Left forelimb (tissue), 1 donor: ENCODE measurements at regions not wholly inside any gene's neighbourhood (a gene's known extent, or its start where the extent isn't known, plus 50 kb on each side); places are given as distances from the start of the nearest gene placed in this dataset.

Experiments
- DNase-seq: peaks from one replicate; pipeline ENCODE4 v3.0.0-alpha.2; 2018; ENCODE audit warnings: low spot score

DNA sequence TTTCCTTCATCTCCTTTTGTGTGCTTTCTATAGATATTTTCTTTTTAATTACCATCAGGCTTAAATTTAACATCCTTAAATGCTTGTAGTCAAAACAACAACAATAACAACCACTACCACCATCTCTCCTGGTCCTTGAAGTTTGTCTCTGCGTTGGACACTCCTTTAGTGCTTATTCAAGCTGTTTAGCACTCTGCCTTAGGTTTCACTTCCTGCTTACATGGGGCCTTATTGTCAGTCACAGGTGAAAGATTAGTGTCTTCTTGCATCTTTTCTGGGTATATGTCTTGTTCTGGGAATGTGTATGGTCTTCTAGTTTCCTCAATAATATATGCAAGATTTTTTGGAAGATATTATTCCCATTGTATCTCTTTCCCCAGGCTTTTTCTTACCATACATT is 240.1 kb upstream of the NXPH2 start:
- DNase-seq: no peak

DNA sequence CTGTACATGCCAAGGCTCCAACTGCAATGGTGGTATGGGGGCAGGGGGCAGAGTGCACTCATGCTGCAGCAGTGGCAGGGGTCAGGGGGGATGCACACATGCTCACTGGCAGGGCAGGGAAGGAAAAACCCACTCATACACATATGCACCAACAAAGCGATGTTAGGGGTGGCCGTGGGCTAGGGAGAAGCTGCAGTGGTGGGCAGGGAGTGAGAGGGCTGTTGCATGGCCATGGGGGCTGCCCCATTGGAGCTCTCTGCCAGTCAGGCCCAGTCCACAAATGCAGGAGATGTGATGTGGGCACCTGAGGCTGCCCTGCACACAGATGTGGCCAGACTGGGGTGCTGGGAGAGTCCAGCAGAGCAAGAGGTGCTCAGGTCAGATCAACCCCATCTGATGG is 238.1 kb upstream of the NXPH2 start:
- DNase-seq: no peak

DNA sequence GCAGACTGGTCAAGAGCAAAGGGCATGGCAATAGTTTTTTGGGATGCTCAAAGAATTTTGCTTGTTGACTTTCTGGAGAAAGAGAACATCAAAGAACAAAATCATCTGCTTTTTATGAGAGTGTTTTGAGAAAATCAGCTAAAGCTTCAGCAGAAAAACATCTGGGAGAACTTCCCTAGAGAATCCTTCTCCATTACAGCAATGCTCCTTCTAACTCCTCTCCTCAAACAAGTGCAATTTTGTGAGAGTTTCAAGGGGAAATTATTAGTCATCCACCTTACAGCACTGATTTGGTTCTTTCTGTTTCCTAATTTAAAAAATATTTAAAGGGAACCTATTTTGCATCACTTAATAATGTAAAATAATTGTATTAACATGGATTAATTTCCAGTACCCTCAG is 226.9 kb upstream of the NXPH2 start:
- no peak for DNase-seq

DNA sequence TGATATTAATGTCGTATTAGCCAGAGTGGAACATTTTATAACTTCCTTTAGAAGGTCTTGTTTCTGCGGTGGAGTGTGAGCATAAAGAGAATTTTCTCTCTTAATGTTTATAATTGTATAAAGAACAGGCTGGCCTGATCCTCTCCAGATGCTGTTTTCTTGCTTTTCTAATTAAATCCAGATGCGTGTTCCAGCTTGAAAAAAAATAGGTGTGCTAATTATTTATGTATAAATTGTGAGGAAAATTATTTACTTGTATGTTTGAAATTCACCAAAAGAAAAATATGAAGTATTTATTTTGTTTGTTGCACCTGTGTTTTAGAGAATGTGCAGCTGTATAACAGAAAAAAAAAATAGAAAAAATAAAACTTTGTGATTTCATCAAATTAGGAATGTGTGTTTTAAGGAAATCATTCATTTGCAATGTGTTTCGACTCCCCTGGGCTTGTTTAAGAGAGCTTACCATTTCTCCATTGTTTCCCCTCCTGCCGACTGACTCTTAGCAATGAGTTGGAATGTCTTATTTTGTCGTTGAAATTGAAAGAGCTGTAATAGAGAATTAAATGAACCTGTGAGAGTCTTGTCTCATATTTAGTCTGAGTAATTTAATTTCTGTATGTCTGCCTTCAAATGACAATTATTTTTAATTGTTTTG is 220.1 kb upstream of the NXPH2 start:
- no peak for DNase-seq

DNA sequence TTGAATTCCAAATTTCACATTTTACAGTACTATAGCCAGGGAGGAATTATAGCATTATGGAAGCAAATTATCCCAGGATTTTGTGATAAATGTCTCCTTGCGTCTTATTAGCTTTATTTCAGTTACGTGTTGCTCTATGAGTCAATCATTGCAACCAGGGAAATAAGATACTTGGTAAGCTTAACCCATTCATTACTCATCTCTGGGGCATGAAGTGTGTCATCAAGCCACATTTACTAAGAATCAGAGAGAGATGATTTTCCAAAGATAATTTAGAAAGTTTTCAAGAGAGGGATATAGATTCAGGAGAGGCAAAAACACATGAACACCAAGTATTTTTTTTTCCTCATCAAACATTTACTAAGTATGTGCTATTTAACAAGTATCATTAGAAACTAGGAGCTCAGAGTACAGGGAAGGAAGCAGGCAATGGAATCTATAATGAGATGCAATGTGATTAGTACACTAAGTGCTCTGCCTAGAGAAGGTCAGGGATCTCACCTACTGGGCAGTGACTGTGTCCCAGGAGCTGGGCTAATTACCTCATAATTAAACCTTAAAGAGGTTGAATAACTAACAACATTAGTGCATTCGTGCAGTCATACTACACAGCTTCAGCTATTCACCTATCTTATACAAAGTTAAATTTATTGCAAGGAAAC is 217.8 kb upstream of the NXPH2 start:
- DNase-seq: no peak

DNA sequence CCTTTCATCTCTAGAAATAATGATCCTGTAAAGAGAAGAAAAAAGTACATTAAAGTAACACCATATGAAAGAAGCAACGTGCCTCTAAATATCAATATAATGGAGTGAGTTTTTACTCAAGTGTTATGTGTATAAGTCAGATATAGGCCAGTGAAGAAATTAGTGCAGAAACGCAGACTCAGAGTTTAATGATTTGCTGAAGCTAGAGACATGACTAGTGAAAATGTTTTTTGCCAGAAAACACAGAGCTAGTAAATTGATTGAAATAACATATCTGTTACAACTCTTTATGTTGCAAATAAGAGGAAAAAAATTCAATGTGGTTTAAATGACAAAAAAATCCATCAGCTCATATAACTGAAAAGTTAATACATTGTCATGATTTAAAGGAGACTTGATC is 217.2 kb upstream of the NXPH2 start:
- no peak for DNase-seq

DNA sequence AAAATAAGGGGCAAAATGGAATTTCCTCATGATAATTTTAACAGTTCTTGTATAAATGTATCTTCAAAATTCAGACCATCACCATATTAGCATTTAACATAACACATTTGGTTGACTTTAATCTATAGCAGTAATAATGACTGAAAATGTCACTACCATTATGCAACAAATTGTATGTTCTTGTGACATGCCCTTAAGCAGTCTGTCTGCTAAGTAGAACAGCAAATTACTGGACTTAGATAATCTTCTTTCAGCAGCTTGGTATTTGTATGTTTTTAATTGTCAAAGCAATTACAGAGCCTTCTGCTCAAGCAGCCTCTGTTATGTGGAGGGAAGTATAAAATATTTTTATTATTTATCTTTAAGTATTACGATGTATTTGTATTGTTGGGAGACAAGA is 214.3 kb upstream of the NXPH2 start:
- DNase-seq: no peak

DNA sequence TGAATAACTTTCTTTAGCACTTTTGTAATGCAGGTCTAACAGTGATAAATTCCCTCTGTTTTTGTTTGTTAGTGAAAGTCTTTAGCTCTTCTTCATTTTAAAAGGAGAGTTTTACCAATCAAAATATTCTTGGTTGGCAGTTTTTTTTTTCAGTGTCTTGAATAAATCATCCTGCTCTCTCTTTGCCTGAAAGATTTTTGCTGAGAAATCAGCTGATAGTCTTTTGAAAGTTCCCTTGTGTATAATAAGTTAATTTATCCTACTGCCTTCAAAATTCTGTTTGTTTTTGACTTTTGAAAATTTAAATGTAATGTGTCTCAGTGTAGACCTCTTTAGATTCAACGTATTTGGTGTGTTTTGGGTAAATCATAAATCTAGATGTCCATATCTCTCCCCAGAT is 205.7 kb upstream of the NXPH2 start:
- DNase-seq: no peak

DNA sequence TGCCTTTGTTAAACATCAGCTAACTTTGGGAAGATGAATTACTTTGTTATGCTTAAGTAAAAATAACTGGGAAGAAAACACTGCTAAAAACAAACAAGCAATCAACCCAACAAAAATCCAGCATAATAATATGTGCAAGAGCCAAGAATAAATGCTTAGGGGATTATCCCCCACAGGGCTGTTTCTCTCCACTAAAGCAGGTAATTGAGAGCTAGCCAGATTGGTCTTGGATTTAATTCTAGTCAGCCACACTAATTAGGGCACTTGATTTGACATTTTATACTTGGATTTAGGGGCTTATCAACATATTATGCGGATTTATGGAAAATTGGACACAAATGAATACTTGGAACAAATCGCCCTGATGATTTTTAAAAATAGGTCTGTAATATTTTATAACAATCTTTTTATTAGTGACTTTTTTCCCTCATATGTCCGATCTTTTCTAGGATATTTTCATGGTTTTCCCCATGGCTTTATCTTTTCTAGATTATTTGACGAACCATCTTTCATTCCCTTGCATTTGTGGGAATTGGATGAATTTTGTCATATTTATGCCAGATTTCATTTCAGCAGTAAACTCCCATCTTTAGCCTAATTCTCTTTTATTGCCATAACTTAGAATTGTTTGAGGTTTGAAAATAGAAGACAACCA is 199.1 kb upstream of the NXPH2 start:
- DNase-seq: no peak

DNA sequence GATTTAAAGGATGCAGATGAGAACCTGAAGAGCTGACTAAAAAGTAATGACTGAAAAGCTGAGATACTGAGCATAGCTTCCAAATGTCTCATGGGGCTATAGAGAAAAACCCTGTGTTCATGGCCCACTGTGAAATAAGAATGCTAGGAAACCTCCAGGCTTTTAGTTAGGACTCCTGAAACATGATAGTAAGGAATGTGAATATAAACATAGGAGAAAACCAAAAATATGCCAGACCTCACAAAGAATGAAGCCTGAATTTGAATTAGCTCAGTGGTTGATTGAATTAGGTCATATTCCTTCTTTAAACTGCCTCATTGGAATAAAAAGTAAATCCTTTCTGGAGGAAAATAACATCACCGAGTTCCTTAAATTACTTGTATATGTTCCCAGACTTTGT is 194.5 kb upstream of the NXPH2 start:
- DNase-seq: no peak

DNA sequence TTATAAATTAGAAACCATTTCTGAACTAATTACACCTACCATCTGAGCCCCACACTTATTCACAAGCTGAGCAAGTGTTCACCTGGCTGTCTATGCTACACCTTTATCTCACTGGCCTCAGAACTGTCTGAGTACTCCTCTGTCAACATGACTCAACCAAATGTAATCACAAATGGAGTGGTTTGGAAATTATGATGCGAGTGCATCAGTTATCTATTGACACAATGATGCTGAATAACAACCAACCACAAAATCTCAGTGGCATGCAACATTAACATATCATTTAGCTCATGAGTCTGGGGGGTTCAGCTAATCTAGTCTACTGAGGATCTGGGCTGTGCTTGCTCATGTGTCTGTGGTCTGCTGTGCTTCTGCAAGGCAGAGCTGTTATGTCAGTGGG is 184.2 kb upstream of the NXPH2 start:
- no peak for DNase-seq

DNA sequence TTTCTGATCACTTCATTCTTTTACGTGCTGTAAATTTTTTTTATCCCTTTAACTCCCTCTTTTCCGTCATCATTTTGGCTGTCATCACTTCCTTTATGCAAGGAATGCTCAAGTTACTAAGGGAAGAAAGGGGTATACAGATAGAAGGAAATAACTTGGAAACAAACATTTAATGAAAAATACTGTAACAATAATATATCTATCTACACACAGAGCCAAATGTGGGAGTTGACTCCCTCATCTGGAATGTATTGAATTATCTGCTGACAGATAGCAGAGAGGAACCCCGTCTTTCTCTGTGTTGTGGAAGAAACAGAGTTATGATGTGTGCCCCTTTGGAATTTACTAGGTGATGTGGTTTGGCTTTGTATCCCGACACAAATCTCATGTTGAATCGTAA is 182.5 kb upstream of the NXPH2 start:
- DNase-seq: no peak

DNA sequence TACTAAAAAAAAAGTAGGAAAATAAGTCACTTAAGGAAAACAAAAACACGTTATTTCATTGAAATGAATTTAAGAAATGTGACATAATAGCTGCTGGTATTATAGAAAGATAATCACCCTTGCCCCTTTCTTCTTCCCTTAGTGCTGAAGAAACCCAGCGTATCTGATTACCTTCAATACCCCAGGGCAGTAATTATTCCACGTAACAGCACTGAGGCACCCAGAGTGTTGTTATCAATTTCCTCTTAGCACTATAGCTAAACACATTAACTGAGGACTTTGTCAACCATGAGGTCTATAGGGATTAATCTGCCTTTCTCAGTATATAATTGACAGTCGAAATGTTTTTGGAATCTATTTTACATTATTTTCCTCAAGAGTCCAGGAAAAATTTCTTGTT is 180.0 kb upstream of the NXPH2 start:
- DNase-seq: no peak

DNA sequence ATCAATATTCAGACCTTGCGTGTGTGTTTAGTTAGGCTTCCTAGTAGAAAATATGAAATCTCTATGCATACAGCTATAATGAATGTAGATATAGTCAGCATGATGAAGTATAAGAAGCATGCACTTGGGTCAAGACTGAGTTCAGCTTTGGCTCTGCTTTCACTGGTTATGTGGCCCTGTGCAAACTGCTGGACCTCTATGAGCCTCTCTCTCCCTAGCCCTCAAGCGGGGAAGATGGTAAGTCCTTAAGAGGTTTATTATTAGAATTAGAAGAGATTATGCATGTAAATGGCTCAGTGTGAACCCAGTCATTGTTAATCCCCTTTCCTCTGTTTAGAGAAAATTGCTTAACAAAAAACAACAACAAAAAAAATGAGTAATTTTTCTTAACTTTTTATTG is 178.8 kb upstream of the NXPH2 start:
- no peak for DNase-seq

DNA sequence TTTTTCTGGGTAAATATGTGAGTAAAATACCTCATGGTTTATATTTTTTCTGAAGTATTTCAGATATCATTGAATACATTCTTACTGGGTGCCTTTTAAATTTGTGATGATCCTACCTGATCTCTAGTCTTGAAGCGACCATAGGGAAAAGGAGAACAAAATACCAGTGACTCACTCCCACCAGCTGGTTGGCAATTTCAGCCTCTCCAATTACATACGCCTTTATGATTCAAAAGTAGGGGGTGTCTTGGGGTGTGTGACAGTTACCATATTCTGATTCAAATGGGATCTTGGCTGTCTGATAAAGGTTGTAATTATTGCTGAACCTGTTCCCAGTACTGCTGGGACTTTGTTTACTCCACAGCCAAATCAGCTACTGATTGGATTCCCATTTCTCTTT is 175.9 kb upstream of the NXPH2 start:
- no peak for DNase-seq

DNA sequence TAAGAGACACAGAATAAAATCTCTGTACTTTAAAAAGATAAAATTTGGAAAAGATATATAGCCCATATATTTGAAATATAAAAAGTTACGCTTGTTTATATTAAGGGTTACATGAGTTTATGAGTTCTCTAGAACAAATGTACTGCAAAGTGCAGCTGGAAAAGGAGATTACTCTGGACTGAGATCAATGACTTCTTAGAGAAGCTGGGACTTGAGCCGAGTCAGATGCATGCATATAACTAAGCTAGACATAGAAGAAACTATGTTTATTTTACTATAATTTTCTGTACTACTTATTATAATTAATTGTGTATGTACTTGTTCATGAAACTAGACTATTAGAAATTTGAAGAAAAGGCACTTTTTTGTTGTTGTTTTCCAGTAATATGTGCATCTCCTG is 170.3 kb upstream of the NXPH2 start:
- no peak for DNase-seq

DNA sequence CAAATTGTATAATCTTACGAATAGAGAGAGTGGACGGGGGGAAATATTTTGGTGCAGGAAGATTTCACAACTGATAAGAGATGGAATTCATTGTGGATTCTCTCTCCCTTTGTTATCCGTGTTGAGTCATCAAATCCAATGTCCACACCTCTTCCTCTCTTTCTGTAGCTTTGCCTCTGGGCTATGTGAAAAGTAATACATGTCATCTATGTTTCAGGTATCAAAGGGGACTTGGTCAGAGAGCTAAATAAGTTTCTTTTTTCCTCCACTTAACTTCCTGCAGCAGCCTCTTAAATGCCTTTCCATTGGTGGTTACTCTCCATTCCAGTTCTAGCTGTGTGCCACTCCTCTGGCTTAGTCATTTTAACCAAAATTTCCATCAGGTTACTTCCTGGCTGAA is 169.3 kb upstream of the NXPH2 start:
- DNase-seq: no peak

DNA sequence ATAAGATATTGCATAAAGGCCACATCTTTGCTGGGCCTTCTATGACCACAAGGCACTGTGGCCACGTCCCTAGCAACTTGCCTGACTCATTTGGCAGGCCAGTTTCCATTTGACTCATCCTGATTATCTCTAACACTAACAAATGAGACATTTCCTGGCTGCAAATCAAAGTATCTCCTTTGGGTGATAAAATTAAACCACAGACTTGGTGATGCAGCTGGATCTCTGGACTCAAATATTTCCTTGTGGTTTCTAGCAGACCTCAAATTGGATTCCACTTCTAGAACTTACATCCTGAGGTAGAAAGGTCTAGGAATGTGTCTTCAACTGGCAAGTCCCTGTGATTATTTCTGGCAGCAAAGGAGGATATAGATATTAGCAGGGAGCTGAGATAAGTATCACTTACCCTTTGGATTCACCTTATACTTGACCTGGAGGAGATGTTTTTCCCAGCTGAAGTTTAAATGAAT is 167.9 kb upstream of the NXPH2 start:
- no peak for DNase-seq

DNA sequence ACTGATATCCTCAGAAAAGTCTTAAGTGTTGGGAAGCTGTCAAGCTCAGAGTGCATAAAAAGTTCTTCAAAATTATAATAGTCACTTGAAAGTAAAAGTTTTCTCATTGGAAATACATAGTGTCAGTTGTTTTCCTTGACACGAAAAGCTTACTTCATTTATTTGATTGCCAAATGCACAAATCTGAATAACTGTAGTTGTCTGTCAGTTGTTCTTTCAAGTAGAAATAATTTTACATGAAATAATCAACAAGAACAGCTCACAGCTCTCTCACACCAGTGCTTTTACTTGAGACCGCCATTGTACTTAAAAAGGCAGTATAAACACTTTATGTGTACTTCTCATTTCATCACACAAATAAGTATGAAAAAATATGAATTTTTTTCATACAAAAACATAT is 163.3 kb upstream of the NXPH2 start:
- DNase-seq: no peak

DNA sequence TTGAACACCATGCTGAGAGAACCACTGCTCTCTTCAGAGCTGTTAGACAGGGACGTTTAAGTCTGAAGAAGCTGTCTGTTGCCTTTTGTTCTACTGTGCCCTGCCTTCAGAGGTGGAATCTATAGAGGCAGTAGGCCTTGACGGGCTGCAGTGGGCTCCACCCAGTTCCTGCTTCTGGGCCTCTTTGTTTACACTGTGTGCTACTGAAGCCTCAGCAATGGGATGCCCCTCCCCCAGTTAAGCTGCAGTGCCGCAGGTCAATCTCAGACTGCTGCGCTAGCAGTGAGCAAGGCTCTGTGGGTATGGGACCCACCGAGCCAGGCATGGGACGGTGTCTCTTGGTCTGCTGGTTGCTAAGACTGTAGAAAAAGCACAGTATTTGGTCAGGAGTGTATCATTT is 162.3 kb upstream of the NXPH2 start:
- DNase-seq: no peak

DNA sequence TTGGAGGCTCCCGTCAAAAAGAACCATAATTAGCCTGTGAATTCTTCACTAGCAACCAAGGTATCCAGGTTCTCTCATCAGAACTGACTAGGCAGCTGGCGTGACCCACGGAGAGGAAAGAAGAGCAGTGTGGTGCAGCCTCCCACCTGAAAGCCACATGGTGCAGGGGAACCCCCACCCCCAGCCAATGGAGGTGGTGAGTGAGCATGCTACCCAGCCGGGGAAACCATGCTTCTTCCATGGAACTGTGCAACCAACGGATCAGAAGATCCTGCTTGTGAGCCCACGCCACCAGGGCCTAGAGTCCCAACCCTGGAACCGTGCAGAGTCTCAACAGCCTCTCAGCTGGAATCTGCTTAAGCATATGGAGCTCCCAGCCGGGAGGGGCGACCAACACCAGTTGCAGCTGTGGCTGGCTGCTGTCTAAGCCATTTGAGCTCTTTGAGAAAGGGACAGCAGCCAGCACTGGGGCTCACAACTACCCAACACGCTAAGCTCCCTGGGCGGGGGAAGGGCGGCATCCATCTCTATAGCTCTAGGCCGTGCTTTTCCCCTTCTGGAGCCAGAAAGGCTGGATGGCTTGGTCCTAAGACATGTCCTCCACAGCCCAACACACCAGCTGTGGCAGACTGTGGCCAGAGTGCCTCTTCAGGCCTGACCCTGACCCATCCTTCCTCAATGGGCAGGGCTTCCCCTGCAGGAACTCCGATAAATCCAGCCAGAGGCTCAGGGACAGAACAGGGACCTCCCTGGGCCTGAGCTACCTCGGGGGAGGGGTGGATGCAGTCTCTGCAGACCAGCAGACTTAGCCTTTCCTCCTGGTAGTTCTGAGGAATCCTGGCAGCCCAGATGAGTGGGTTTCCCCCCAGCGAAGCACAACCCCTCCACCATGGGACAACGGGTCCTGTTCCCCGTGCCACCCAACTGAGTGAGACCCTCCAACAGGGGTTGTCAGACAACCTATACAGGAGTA is 151.4 kb upstream of the NXPH2 start:
- no peak for DNase-seq

DNA sequence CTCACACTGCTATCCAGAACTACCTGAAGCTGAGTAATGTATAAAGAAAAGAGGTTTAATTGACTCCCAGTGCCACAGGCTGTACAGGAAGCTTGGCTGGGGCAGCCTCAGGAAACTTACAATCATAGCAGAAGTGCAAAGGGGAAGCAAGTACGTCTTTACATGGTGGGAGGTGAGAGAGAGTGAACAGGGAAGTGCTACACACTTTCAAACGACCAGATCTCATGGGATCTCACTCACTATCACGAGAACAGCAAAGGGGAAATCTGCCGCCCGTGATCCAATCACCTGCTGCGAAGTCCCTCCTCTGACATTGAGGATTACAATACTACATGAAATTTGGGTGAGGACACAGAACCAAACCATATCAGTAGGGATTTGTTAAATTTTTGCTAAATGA is 150.4 kb upstream of the NXPH2 start:
- DNase-seq: no peak
